PFSK-1 (cell line): ENCODE measurements at regions not wholly inside any gene's neighbourhood (a gene's known extent, or its start where the extent isn't known, plus 50 kb on each side); places are given as distances from the start of the nearest gene placed in this dataset.

Experiments used
- FOXP2 ChIP-seq: optimal IDR thresholded peaks from 2 replicates; pipeline ENCODE3; 2011; ENCODE audit warnings: borderline replicate concordance, control low read depth, inconsistent platforms; ENCODE audit not compliant: insufficient read depth; ENCODE audit errors: extremely low read length, extremely low read depth
- POLR2AphosphoS5 ChIP-seq: IDR thresholded peaks from 2 replicates; pipeline ENCODE4 v1.6.1; 2012; ENCODE audit warnings: low read depth, mild to moderate bottlenecking, control low read depth, low read length, moderate library complexity
- SIN3A ChIP-seq: IDR thresholded peaks from 2 replicates; pipeline ENCODE4 v1.6.1; 2012; ENCODE audit warnings: mild to moderate bottlenecking, low read length, moderate library complexity, borderline replicate concordance; ENCODE audit not compliant: insufficient read depth
- TAF1 ChIP-seq: IDR thresholded peaks from 2 replicates; pipeline ENCODE4 v1.6.1; 2012; ENCODE audit warnings: low read length, control low read depth, borderline replicate concordance; ENCODE audit not compliant: insufficient read depth
- TF ChIP-seq, protein P1 (sequence below), 2 experiments: IDR thresholded peaks; 2 replicates each; pipeline versions ENCODE4 v1.6.1 to v1.8.0; 2011 to 2012; ENCODE audit warnings: low read depth in 2 of 2, low read length in 2 of 2, control low read depth in 1 of 2, inconsistent platforms in 1 of 2, mild to moderate bottlenecking in 1 of 2, moderate library complexity in 1 of 2; ENCODE audit not compliant: insufficient read depth in 1 of 2

DNA sequence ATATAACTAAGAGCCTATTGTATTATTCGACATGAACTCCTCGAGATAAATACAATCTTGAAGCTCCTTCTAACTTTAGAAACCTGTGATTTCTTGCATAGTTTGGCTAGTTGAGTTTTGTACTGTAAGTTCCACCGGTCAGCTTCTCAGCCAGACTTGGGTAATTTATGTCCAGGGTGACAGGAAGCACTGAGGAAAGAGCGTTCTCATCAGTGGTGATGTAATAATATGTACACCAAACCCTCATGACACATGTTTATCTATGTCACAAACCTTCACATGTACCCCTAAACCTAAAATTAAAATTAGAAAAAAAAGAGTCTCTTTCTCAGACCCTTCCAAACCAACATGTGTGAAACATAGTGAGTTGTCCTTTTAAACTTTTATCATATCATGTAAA, 205.7 kb downstream of the KCNRG start:
- TF ChIP-seq POLR2AphosphoS5 (no peak), SIN3A (no peak), FOXP2 (no peak), TAF1 (no peak)
- TF ChIP-seq, protein P1, sequence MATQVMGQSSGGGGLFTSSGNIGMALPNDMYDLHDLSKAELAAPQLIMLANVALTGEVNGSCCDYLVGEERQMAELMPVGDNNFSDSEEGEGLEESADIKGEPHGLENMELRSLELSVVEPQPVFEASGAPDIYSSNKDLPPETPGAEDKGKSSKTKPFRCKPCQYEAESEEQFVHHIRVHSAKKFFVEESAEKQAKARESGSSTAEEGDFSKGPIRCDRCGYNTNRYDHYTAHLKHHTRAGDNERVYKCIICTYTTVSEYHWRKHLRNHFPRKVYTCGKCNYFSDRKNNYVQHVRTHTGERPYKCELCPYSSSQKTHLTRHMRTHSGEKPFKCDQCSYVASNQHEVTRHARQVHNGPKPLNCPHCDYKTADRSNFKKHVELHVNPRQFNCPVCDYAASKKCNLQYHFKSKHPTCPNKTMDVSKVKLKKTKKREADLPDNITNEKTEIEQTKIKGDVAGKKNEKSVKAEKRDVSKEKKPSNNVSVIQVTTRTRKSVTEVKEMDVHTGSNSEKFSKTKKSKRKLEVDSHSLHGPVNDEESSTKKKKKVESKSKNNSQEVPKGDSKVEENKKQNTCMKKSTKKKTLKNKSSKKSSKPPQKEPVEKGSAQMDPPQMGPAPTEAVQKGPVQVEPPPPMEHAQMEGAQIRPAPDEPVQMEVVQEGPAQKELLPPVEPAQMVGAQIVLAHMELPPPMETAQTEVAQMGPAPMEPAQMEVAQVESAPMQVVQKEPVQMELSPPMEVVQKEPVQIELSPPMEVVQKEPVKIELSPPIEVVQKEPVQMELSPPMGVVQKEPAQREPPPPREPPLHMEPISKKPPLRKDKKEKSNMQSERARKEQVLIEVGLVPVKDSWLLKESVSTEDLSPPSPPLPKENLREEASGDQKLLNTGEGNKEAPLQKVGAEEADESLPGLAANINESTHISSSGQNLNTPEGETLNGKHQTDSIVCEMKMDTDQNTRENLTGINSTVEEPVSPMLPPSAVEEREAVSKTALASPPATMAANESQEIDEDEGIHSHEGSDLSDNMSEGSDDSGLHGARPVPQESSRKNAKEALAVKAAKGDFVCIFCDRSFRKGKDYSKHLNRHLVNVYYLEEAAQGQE (IDR thresholded peaks at IDR 0.05; ENCODE audit: insufficient read depth in 1 of 2, low read depth in 2 of 2, low read length in 2 of 2): no peak

GRCh38 chr13:50222569-50223332, 207.5 kb downstream of the KCNRG start:
- TF ChIP-seq, protein P1 (IDR thresholded peaks at IDR 0.05; ENCODE audit: insufficient read depth in 1 of 2, low read depth in 2 of 2, low read length in 2 of 2): no peak
- no peak for TF ChIP-seq SIN3A
- no peak for TF ChIP-seq FOXP2
- no peak for TF ChIP-seq TAF1
- TF ChIP-seq POLR2AphosphoS5: no peak

- TF ChIP-seq, protein P1 (IDR thresholded peaks at IDR 0.05; ENCODE audit: insufficient read depth in 1 of 2, low read depth in 2 of 2, low read length in 2 of 2): no peak
- TF ChIP-seq FOXP2: no peak
- TF ChIP-seq TAF1: no peak
- TF ChIP-seq POLR2AphosphoS5: no peak
- TF ChIP-seq SIN3A: no peak
These were observed 209.3 kb downstream of the KCNRG start for GRCh38 chr13:50224534-50224933.

- no peak for TF ChIP-seq POLR2AphosphoS5
These were observed 210.2 kb downstream of the KCNRG start for GRCh38 chr13:50225193-50226155.

DNA sequence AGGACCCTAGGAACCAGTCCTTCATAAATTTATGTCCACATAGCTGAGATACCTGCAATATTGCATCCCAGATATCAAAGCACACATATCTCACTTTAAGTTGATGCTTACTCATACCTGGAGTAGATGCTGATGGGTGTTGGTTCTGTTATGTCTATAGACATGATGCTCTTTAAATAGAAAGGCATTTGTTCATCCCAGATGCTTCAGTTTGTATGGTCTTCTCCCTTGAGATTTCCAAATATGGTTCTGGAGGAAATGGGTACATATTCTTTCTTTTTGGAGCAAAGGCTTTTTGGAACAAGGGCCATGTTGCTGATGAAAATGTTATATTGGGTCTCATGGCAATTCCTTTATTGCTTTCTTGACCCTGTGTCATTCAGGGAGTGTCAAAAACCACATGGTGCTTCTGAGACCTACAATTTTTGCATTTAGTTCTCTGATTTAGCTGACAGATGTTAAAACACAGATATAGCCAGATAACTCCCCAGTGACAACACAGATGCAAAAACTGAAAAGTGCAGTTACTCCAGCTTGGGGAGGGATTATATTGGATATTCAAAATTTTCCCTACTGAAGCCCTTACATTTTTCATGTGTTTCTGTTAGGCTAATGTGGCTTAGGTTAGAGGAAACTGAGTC, 211.4 kb downstream of the KCNRG start:
- no peak for TF ChIP-seq POLR2AphosphoS5

GRCh38 chr13:50227361-50227760, 212.1 kb downstream of the KCNRG start:
- TF ChIP-seq, protein P1 (IDR thresholded peaks at IDR 0.05; ENCODE audit: insufficient read depth in 1 of 2, low read depth in 2 of 2, low read length in 2 of 2): no peak
- TF ChIP-seq TAF1: no peak
- TF ChIP-seq POLR2AphosphoS5: no peak
- no peak for TF ChIP-seq SIN3A
- no peak for TF ChIP-seq FOXP2
